ENCODE measurements at regions not wholly inside any gene's neighbourhood (a gene's known extent, or its start where the extent isn't known, plus 50 kb on each side); places are given as distances from the start of the nearest gene placed in this dataset.

GRCh38 chr13:108494991-108495645 is 134.3 kb upstream of the MYO16 start:
- no peaks in the 10 kb centered on the region for H3K36me3 ChIP-seq (ENCODE audit: control insufficient read depth in 2 of 2, extremely low read depth in 1 of 2, insufficient read depth in 2 of 2, low read length in 2 of 2)
- dilution Hi-C loops (cut with MboI; ENCODE audit: extremely low pct_ligation_motif_present, low sequenced_read_pairs), result no loop called here
- H3K4me2 ChIP-seq (ENCODE audit: insufficient read depth, low read length), result no peak overlapping the region
- H2AFZ ChIP-seq (ENCODE audit: low read depth, low read length), result no peak overlapping the region
- no peak overlapping the region for H3K9ac ChIP-seq (replicated peaks; ENCODE audit: extremely low read depth, insufficient read depth, low read length)
- TF ChIP-seq POLR2AphosphoS5 (IDR thresholded peaks at IDR 0.05; ENCODE audit: insufficient read depth, low read depth, low read length), result no peak
- TF ChIP-seq MAX (IDR thresholded peaks at IDR 0.05; ENCODE audit: insufficient read depth, insufficient read length), result no peak
- TF ChIP-seq CTCF (IDR thresholded peaks at IDR 0.05; ENCODE audit: extremely low read depth in 1 of 2, insufficient read depth in 1 of 2, low read depth in 1 of 2, low read length in 2 of 2), result no peak
- no peak for TF ChIP-seq EZH2 (IDR thresholded peaks at IDR 0.05; ENCODE audit: borderline replicate concordance, low read depth, low read length, severe bottlenecking)
- TF ChIP-seq MYC (IDR thresholded peaks at IDR 0.05; ENCODE audit: low read depth, low read length), result no peak
- TF ChIP-seq JUN (IDR thresholded peaks at IDR 0.05; ENCODE audit: borderline replicate concordance, insufficient read depth, insufficient read length, low read depth), result no peak
- no peak for TF ChIP-seq GATA2 (IDR thresholded peaks at IDR 0.05; ENCODE audit: insufficient read depth, insufficient read length, low read depth, low read length)
- no peaks in the 10 kb centered on the region for H4K20me1 ChIP-seq (replicated peaks; ENCODE audit: control insufficient read depth, extremely low read depth, insufficient read depth, low read length)
- POLR2A ChIA-PET, result no interaction called here
- H3K9me1 ChIP-seq (replicated peaks; ENCODE audit: control insufficient read depth, extremely low read depth, insufficient read depth, low read length), result no peaks in the 10 kb centered on the region
- H3K27me3 ChIP-seq (ENCODE audit: control insufficient read depth in 2 of 2, insufficient read depth in 2 of 2, low read length in 2 of 2), result peaks cover 0 to 8% of the 10 kb centered on the region in 2 experiments
- FAIRE-seq, result no peak
- H3K4me3 ChIP-seq (replicated peaks in 1 of 3; ENCODE audit: insufficient read depth in 1 of 3, low read depth in 1 of 3, low read length in 3 of 3), result no peak overlapping the region
- no peaks in the 10 kb centered on the region for H3K4me1 ChIP-seq (ENCODE audit: control insufficient read depth, extremely low read depth, insufficient read depth, low read length)
- DNase-seq (ENCODE audit: low read depth, low spot score), result no peak
- H3K9me3 ChIP-seq (replicated peaks; ENCODE audit: control insufficient read depth, insufficient read depth, low read length), result no peaks in the 10 kb centered on the region
- BruUV-seq (replicated peaks), result no TSS peak
- H3K27ac ChIP-seq (ENCODE audit: insufficient read depth, low read depth, low read length), result no peak overlapping the region
- intact Hi-C loops (cut with micrococcal nuclease), result no loop called here
- CTCF ChIA-PET, result interaction anchor here (0.5 kb wide), 1 partner anchor 247 kb away, joined by 3 read pairs; no protein-coding TSS in a partner anchor
- no peaks in the 10 kb centered on the region for H3K79me2 ChIP-seq (ENCODE audit: control insufficient read depth, insufficient read depth, low read length)
